ENCODE measurements at regions not wholly inside any gene's neighbourhood (a gene's known extent, or its start where the extent isn't known, plus 50 kb on each side); places are given as distances from the start of the nearest gene placed in this dataset.

DNA sequence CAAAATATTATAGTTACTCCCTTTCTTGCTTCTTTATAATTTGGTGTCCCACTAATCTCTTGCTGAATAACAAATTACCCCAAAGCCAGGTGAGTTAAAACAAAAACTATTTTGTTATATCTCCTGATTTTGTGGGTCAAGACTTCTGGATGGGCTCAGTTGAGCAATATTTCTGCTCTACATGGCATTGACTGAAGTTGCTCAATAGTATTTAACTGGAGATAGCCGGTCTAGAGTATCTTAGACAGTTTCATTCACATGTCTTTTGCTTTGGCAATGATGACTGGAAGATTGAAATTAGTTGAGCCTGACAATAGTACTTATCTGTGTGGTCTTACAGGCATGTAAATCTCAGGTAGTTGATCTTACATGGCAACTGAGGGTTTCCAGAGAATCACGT is 51.0 kb upstream of the TP63 start:
- Mint-ChIP-seq H3K9me3 (peaks cover 5% of the 10 kb centered on the region), H3K27me3 (no peaks in the 10 kb centered on the region), H3K4me1 (ENCODE audit: low read depth) (peaks cover 12% of the 10 kb centered on the region), H3K4me3 (no peak overlapping the region), H3K36me3 (ENCODE audit: low read depth) (peaks cover 2% of the 10 kb centered on the region), H3K27ac (no peak overlapping the region)
- ATAC-seq (no peak), DNase-seq (no peak)
- POLR2A ChIA-PET: no interaction called here
- TF ChIP-seq, protein P1, sequence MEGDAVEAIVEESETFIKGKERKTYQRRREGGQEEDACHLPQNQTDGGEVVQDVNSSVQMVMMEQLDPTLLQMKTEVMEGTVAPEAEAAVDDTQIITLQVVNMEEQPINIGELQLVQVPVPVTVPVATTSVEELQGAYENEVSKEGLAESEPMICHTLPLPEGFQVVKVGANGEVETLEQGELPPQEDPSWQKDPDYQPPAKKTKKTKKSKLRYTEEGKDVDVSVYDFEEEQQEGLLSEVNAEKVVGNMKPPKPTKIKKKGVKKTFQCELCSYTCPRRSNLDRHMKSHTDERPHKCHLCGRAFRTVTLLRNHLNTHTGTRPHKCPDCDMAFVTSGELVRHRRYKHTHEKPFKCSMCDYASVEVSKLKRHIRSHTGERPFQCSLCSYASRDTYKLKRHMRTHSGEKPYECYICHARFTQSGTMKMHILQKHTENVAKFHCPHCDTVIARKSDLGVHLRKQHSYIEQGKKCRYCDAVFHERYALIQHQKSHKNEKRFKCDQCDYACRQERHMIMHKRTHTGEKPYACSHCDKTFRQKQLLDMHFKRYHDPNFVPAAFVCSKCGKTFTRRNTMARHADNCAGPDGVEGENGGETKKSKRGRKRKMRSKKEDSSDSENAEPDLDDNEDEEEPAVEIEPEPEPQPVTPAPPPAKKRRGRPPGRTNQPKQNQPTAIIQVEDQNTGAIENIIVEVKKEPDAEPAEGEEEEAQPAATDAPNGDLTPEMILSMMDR (IDR thresholded peaks at IDR 0.05): no peak
- CTCF ChIA-PET: interaction anchor here (0.6 kb wide), 1 partner anchor 124 kb away, joined by 3 read pairs; no protein-coding TSS in a partner anchor
- intact Hi-C loops (cut with micrococcal nuclease): no loop called here
